Neural progenitor cell (in vitro differentiated cells): ENCODE measurements at regions not wholly inside any gene's neighbourhood (a gene's known extent, or its start where the extent isn't known, plus 50 kb on each side); places are given as distances from the start of the nearest gene placed in this dataset.

Experiments used
- EZH2 ChIP-seq: fragments of 200-600 bp; sonication (generic); IDR thresholded peaks from 2 replicates; pipeline ENCODE4 v1.6.1; 2017; ENCODE audit warnings: antibody characterized with exemption, mild to moderate bottlenecking, moderate library complexity
- TF ChIP-seq, protein P1 (sequence below): fragments of 200-600 bp; sonication (generic); IDR thresholded peaks from 2 replicates; pipeline ENCODE4 v1.5.1; 2017; ENCODE audit warnings: antibody characterized with exemption, mild to moderate bottlenecking

- TF ChIP-seq EZH2: no peak
- TF ChIP-seq, protein P1, sequence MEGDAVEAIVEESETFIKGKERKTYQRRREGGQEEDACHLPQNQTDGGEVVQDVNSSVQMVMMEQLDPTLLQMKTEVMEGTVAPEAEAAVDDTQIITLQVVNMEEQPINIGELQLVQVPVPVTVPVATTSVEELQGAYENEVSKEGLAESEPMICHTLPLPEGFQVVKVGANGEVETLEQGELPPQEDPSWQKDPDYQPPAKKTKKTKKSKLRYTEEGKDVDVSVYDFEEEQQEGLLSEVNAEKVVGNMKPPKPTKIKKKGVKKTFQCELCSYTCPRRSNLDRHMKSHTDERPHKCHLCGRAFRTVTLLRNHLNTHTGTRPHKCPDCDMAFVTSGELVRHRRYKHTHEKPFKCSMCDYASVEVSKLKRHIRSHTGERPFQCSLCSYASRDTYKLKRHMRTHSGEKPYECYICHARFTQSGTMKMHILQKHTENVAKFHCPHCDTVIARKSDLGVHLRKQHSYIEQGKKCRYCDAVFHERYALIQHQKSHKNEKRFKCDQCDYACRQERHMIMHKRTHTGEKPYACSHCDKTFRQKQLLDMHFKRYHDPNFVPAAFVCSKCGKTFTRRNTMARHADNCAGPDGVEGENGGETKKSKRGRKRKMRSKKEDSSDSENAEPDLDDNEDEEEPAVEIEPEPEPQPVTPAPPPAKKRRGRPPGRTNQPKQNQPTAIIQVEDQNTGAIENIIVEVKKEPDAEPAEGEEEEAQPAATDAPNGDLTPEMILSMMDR: no peak
Observed at GRCh38 chr7:136049117-136049516, 72.0 kb upstream of the MTPN start.
